GM19351 (cell line): ENCODE measurements at regions not wholly inside any gene's neighbourhood (a gene's known extent, or its start where the extent isn't known, plus 50 kb on each side); places are given as distances from the start of the nearest gene placed in this dataset.
"Not testable (repeated sequence)": the region's sequence is repeated elsewhere in the genome, so short reads cannot be mapped to it uniquely, and the experiment has no call there.

Source experiments
- ATAC-seq: cut with Tn5 transposase; IDR thresholded peaks from one replicate; pipeline ENCODE4 v1.9.1; 2021; ENCODE audit warnings: mild to moderate bottlenecking, moderate library complexity; ENCODE audit not compliant: unreplicated experiment

- no peak for ATAC-seq
Observed at GRCh38 chr3:20747741-20748140, 561.7 kb upstream of the SGO1 start.

- ATAC-seq: no peak
Observed at GRCh38 chr3:20743553-20744321, 557.7 kb upstream of the SGO1 start.

- no peak for ATAC-seq
Observed at GRCh38 chr3:20742903-20743552, 557.0 kb upstream of the SGO1 start.

GRCh38 chr3:20741381-20741780 is 555.4 kb upstream of the SGO1 start:
- ATAC-seq: no peak

- ATAC-seq: no peak
Observed at GRCh38 chr3:20739814-20740213, 553.8 kb upstream of the SGO1 start.

- ATAC-seq: no peak
Observed at GRCh38 chr3:20736287-20736852, 550.4 kb upstream of the SGO1 start.

- ATAC-seq: no peak
Observed at GRCh38 chr3:20729185-20729584, 543.2 kb upstream of the SGO1 start.

- no peak for ATAC-seq
Observed at GRCh38 chr3:20726786-20727185, 540.8 kb upstream of the SGO1 start.

- ATAC-seq: no peak
Observed at GRCh38 chr3:20724241-20724640, 538.2 kb upstream of the SGO1 start.

- not testable (repeated sequence) for ATAC-seq
Observed at GRCh38 chr3:20716425-20716824, 530.4 kb upstream of the SGO1 start.

- ATAC-seq: no peak
Observed at GRCh38 chr3:20701641-20702040, 515.6 kb upstream of the SGO1 start.

GRCh38 chr3:20700714-20701113 is 514.7 kb upstream of the SGO1 start:
- no peak for ATAC-seq

GRCh38 chr3:20698896-20699295 is 512.9 kb upstream of the SGO1 start:
- ATAC-seq: no peak

- no peak for ATAC-seq
Observed at GRCh38 chr3:20696388-20697150, 510.6 kb upstream of the SGO1 start.

- ATAC-seq: no peak
Observed at GRCh38 chr3:20692675-20693074, 506.7 kb upstream of the SGO1 start.

GRCh38 chr3:20683910-20684309 is 497.9 kb upstream of the SGO1 start:
- ATAC-seq: no peak

GRCh38 chr3:20682573-20682972 is 496.6 kb upstream of the SGO1 start:
- no peak for ATAC-seq

- no peak for ATAC-seq
Observed at GRCh38 chr3:20680990-20681628, 495.1 kb upstream of the SGO1 start.

- no peak for ATAC-seq
Observed at GRCh38 chr3:20673866-20674265, 487.9 kb upstream of the SGO1 start.

- no peak for ATAC-seq
Observed at GRCh38 chr3:20669675-20670074, 483.7 kb upstream of the SGO1 start.

- no peak for ATAC-seq
Observed at GRCh38 chr3:20669184-20669583, 483.2 kb upstream of the SGO1 start.
